Pancreas (tissue), 10 donors: ENCODE measurements at regions not wholly inside any gene's neighbourhood (a gene's known extent, or its start where the extent isn't known, plus 50 kb on each side); places are given as distances from the start of the nearest gene placed in this dataset.
A peak's percentile ranks its signal among the peaks of the same experiment; 100 is the strongest.

Source experiments
- ATAC-seq, 4 donors: fragments of 200-7000 bp; cut with Tn5 transposase; one replicate each; pipeline versions ENCODE4 v1.8.0 to v1.9.1; 2020; ENCODE audit warnings: mild to moderate bottlenecking in 4 of 4, moderate library complexity in 4 of 4
- DNase-seq, 6 donors: peaks; one replicate each; pipeline ENCODE4 v3.0.0-alpha.2; 2020
- FAIRE-seq: peaks from 2 replicates; lab custom pipeline; 2012; peaks lifted over from hg19 to GRCh38; lab: Jason Lieb, UNC
- H3K27ac ChIP-seq, 4 donors: fragments of 200-600 bp; sonication (generic); 1 replicate in 3 of 4; 2 replicates in 1 of 4; pipeline versions ENCODE4 v1.5.0 to v1.8.0; 2020
- H3K27me3 ChIP-seq, 4 donors: fragments of 200-600 bp; one replicate each; pipeline ENCODE4 v1.8.0; 2021
- H3K36me3 ChIP-seq, 3 donors: fragments of 200-600 bp; sonication (generic) in 1 of 3; one replicate each; pipeline versions ENCODE4 v1.5.0 to v1.8.0; 2020 to 2021
- H3K4me1 ChIP-seq, 3 donors: fragments of 200-600 bp; one replicate each; pipeline ENCODE4 v1.8.0; 2021
- H3K4me3 ChIP-seq, 4 donors: fragments of 200-600 bp; sonication (generic) in 2 of 4; one replicate each; pipeline versions ENCODE4 v1.5.0 to v1.8.0; 2020 to 2021
- H3K9me3 ChIP-seq, 4 donors: fragments of 200-600 bp; one replicate each; pipeline ENCODE4 v1.8.0; 2021
- WGBS, 2 donors: extraction: QIAGEN DNeasy Blood & Tissue Kit; methylation state at CpG; one replicate each; pipeline ENCODE4 v1.1.7; 2013; 5-methylcytosine and 5-hydroxymethylcytosine counted together
- intact Hi-C, 3 donors: fragments of 100-400 bp; cut with DNase I; formaldehyde crosslinking; loops; one replicate each; pipeline versions ENCODE4 v1.11.1 to v1.14.2; 2022
- TF ChIP-seq, protein P1 (sequence below), 4 donors: fragments of 200-600 bp; sonication (generic) in 3 of 4; IDR thresholded peaks; one replicate each; pipeline versions ENCODE4 v1.5.0 to v1.8.0; 2021; ENCODE audit warnings: antibody characterized with exemption in 4 of 4
- donor health status: healthy with polysubstance abuse.
- donor health status: DM: no; HTN: no; CAD: no; lungs with moderate emphysema.
- donor health status: DM: no; HTN: no; CAD: no.
- donor health status: control.
- donor health status: control.
- donor health status: Bipolar disorder and iron deficiency.
- donor health status: DM: yes; HTN: yes; CAD: no.
- donor health status: DM: no; HTN: no; CAD: no.
- donor health status: DM: no; HTN: no; CAD: no.
- donor health status: DM: yes; HTN: yes; CAD: no.

DNA sequence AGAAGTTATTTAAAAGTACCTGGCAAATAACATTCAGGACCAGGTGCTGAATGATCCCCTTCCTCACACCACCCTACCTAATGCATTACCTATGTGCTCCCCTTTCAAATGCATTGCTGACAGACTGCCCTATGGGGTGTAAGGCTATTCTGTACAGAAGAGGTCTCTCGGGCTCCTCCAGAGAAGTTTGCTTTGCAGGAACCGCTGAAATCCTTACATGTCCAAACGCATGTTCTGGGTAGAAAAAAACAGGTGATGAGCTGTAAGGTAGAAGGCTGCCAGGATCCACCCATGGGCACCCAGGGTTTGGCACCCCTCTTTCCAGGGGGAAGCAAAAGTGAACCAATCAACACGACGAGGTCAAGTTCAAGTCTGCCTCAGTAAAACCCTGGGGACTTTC is 58.3 kb upstream of the TARBP1 start:
- Histone ChIP-seq H3K36me3 (no peaks in the 10 kb centered on the region), H3K9me3 (no peaks in the 10 kb centered on the region), H3K27me3 (no peaks in the 10 kb centered on the region), H3K4me3 (no peak overlapping the region), H3K27ac (peak overlapping the region in 1 of 4 donors; percentile 99), H3K4me1 (peaks cover 58 to 65% (median 59%) of the 10 kb centered on the region in 3 donors)
- FAIRE-seq (no peak), DNase-seq (no peak), ATAC-seq (no peak)
- TF ChIP-seq, protein P1, sequence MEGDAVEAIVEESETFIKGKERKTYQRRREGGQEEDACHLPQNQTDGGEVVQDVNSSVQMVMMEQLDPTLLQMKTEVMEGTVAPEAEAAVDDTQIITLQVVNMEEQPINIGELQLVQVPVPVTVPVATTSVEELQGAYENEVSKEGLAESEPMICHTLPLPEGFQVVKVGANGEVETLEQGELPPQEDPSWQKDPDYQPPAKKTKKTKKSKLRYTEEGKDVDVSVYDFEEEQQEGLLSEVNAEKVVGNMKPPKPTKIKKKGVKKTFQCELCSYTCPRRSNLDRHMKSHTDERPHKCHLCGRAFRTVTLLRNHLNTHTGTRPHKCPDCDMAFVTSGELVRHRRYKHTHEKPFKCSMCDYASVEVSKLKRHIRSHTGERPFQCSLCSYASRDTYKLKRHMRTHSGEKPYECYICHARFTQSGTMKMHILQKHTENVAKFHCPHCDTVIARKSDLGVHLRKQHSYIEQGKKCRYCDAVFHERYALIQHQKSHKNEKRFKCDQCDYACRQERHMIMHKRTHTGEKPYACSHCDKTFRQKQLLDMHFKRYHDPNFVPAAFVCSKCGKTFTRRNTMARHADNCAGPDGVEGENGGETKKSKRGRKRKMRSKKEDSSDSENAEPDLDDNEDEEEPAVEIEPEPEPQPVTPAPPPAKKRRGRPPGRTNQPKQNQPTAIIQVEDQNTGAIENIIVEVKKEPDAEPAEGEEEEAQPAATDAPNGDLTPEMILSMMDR (IDR thresholded peaks at IDR 0.05), result no peak
- intact Hi-C loops, result no loop called here
- 87 to 90% methylated on average over 5 of the region's 5 CpGs for WGBS, 2 donors

DNA sequence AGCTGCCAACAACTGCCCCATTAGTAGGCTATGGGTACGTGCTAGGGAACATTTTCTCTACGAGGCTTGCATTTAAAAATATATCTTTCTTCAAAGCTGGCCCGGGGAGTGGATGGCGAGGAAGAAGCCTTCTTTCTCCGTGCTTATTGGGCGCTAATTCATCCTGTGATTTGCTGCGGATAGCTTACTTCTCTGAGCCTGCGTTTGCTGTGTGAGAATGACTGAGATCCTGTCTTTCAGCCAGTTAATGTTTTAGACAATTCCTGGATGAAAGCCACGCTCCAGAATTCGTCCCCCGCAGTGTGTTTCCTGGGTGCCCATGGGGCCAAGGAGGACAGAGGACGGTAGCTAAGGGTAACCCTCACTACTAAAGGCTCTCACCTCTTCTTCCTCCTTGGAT is 57.8 kb upstream of the TARBP1 start:
- ATAC-seq (no peak), DNase-seq (no peak), FAIRE-seq (no peak)
- H3K4me3 ChIP-seq, result no peak overlapping the region
- H3K9me3 ChIP-seq, result no peaks in the 10 kb centered on the region
- no peaks in the 10 kb centered on the region for H3K36me3 ChIP-seq
- H3K4me1 ChIP-seq, result peaks cover 59 to 67% (median 60%) of the 10 kb centered on the region in 3 donors
- intact Hi-C loops, result no loop called here
- TF ChIP-seq, protein P1 (IDR thresholded peaks at IDR 0.05), result no peak
- WGBS, 2 donors, result 66 to 72% methylated on average over 12 of the region's 12 CpGs
- peak overlapping the region in 3 of 4 donors; percentile 98 to 99 (median 99) for H3K27ac ChIP-seq
- H3K27me3 ChIP-seq, result no peaks in the 10 kb centered on the region

DNA sequence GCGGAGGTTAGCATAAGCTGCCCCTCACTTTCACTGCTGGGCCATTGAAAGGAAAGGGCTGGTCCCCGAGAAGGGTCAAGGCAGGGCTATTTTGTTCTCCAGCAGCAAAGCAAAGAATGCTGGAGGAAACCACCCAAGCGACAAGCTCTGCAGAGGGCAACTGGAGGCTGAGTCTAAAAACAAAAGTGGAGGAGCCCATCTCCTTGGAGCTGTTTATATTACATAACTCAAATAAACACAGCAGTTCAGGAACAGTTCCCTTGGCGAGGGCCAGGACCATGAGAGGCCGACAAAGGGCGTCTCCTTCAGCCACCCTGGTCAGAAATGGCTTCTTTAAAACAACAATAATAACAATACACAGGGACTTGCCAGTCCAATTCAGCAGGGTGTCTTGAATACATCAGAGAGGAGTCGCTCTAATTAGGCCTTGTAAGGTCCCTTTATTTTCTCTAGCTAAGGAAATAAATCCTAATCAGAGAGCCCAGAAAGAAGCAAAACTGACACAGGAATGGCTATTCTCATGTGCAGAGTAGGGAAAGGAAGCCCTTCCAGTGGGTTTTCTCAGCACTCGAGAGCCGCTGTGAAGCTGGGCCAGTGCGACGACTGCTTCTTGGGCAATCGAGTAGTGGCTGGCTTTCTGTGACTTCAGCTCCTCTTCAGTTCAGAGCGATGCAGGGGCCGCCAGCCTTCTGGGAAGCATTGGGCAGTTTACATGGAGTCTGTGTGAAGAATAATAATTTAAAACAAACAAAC is 57.0 kb upstream of the TARBP1 start:
- intact Hi-C loops, result no loop called here
- no peaks in the 10 kb centered on the region for H3K27me3 ChIP-seq
- no peaks in the 10 kb centered on the region for H3K9me3 ChIP-seq
- ATAC-seq, result peak in 1 of 4 donors; percentile 4
- H3K4me1 ChIP-seq, result peaks cover 59 to 75% (median 68%) of the 10 kb centered on the region in 3 donors
- peak overlapping the region; percentile 98 to 99 (median 98) for H3K27ac ChIP-seq
- DNase-seq, result peak in 2 of 6 donors; percentile 49 to 62
- no peak overlapping the region for H3K4me3 ChIP-seq
- TF ChIP-seq, protein P1 (IDR thresholded peaks at IDR 0.05), result no peak
- FAIRE-seq, result no peak
- no peaks in the 10 kb centered on the region for H3K36me3 ChIP-seq
- 67 to 75% methylated on average over 14 of the region's 14 CpGs for WGBS, 2 donors

DNA sequence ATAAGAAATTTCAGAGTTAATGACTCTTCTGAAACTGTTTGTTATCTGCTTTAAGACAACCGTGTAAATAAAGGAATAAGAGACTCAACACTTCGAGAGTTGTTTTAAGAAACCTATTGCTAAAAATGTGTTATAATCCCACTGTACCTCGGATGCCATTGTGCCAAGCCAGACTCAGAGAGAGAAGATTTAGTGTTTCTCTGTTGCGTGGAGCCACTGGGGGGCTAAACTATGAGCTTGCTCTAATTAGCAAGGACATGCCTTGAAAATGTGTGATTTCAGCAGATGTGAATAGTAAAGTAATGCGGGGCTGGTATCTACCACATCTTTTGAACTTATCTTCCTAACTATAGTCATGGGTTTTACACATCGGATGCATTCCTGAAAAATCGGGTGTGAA is 56.2 kb upstream of the TARBP1 start:
- Histone ChIP-seq H3K9me3 (no peaks in the 10 kb centered on the region), H3K36me3 (no peaks in the 10 kb centered on the region), H3K4me1 (peaks cover 59 to 81% (median 74%) of the 10 kb centered on the region in 3 donors), H3K27ac (peak overlapping the region; percentile 98 to 99 (median 98)), H3K4me3 (no peak overlapping the region), H3K27me3 (no peaks in the 10 kb centered on the region)
- TF ChIP-seq, protein P1 (IDR thresholded peaks at IDR 0.05), result no peak
- intact Hi-C loops, result no loop called here
- FAIRE-seq, result no peak
- 65 to 68% methylated on average over 7 of the region's 7 CpGs for WGBS, 2 donors
- no peak for DNase-seq
- ATAC-seq, result no peak
